ENCODE measurements at regions not wholly inside any gene's neighbourhood (a gene's known extent, or its start where the extent isn't known, plus 50 kb on each side); places are given as distances from the start of the nearest gene placed in this dataset.

DNA sequence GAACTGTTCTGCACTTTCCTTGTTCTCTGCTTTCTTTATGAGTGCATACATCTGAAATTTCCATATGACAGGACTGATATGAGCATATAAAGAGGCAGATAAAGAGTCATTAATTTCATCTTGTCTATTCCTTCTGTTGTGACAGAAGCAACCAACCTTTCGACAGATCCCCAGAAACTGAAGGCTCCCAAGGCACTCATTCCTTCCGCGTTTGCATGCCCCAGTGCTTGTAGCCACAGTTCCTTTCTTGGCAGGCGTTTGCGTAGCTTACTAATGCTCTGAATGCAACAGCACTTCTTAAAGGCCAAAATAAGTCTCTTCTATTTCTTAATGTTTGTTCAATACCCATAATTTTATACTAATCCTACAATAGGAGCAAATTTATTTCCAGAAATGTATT lies 94.0 kb upstream of the TBL1X start:
- Histone ChIP-seq H3K9me1 (ENCODE audit: control insufficient read depth, extremely low read depth, insufficient read depth, low read length) (no peaks in the 10 kb centered on the region), H3K4me3 (ENCODE audit: control insufficient read depth in 2 of 3, extremely low read depth in 1 of 3, insufficient read depth in 2 of 3, low read depth in 1 of 3, low read length in 3 of 3) (no peak overlapping the region), H3K79me2 (ENCODE audit: control insufficient read depth, insufficient read depth, low read length) (no peaks in the 10 kb centered on the region), H2AFZ (ENCODE audit: control insufficient read depth, low read length) (no peak overlapping the region), H3K27ac (ENCODE audit: control insufficient read depth, insufficient read depth, low read length) (no peak overlapping the region), H4K20me1 (ENCODE audit: control insufficient read depth, extremely low read depth, insufficient read depth, low read length) (no peaks in the 10 kb centered on the region), H3K9me3 (ENCODE audit: control insufficient read depth, low read depth, low read length) (no peaks in the 10 kb centered on the region), H3K36me3 (ENCODE audit: control insufficient read depth in 2 of 2, extremely low read depth in 1 of 2, insufficient read depth in 2 of 2, low read length in 2 of 2) (no peaks in the 10 kb centered on the region), H3K9ac (ENCODE audit: control insufficient read depth, extremely low read depth, insufficient read depth, low read length) (no peak overlapping the region), H3K4me1 (ENCODE audit: control insufficient read depth, extremely low read depth, insufficient read depth, low read length) (no peaks in the 10 kb centered on the region), H3K4me2 (ENCODE audit: control insufficient read depth, extremely low read depth, insufficient read depth, low read depth, low read length) (no peak overlapping the region), H3K27me3 (ENCODE audit: control insufficient read depth, extremely low read depth, insufficient read depth, low read length) (peaks cover 2% of the 10 kb centered on the region)
- TF ChIP-seq EZH2 (IDR thresholded peaks at IDR 0.05; ENCODE audit: low read length) (no peak), CTCF (optimal IDR thresholded peaks at IDR 0.05 in 1 of 3, IDR thresholded peaks at IDR 0.05 in 1 of 3, conservative IDR thresholded peaks at IDR 0.05 in 1 of 3; ENCODE audit: extremely low read depth in 1 of 3, insufficient read depth in 2 of 3, low read length in 3 of 3) (no peak)
- dilution Hi-C loops (cut with MboI; ENCODE audit: extremely low pct_ligation_motif_present, low sequenced_read_pairs) = no loop called here
- FAIRE-seq = no peak
- DNase-seq (ENCODE audit: low read depth, low spot score) = no peak

DNA sequence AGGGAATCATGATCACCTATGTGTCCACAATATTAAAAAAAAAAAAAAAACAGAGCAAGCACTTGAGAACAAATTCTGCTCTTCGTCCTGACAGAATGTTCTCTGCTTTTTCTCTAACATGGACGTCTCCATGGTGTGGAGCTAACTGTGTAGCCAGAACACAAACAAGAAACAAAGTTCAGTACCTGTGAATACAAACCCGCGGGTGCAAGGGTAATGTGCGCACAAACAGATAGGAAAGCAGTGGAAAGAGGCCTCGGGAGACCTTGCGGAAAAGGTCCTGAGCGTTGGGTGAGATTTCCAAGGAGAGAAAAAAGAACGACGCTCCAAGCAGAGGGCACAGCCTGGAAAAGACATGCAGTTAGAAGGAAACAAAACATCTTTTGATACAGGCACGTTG lies 92.0 kb upstream of the TBL1X start:
- no peaks in the 10 kb centered on the region for H3K4me1 ChIP-seq (ENCODE audit: control insufficient read depth, extremely low read depth, insufficient read depth, low read length)
- TF ChIP-seq EZH2 (IDR thresholded peaks at IDR 0.05; ENCODE audit: low read length) (no peak), CTCF (optimal IDR thresholded peaks at IDR 0.05 in 1 of 3, IDR thresholded peaks at IDR 0.05 in 1 of 3, conservative IDR thresholded peaks at IDR 0.05 in 1 of 3; ENCODE audit: extremely low read depth in 1 of 3, insufficient read depth in 2 of 3, low read length in 3 of 3) (no peak)
- H4K20me1 ChIP-seq (ENCODE audit: control insufficient read depth, extremely low read depth, insufficient read depth, low read length) = no peaks in the 10 kb centered on the region
- no peak overlapping the region for H3K4me2 ChIP-seq (ENCODE audit: control insufficient read depth, extremely low read depth, insufficient read depth, low read depth, low read length)
- H2AFZ ChIP-seq (ENCODE audit: control insufficient read depth, low read length) = no peak overlapping the region
- DNase-seq (ENCODE audit: low read depth, low spot score) (no peak), FAIRE-seq (no peak)
- no peaks in the 10 kb centered on the region for H3K9me3 ChIP-seq (ENCODE audit: control insufficient read depth, low read depth, low read length)
- H3K79me2 ChIP-seq (ENCODE audit: control insufficient read depth, insufficient read depth, low read length) = no peaks in the 10 kb centered on the region
- H3K36me3 ChIP-seq (ENCODE audit: control insufficient read depth in 2 of 2, extremely low read depth in 1 of 2, insufficient read depth in 2 of 2, low read length in 2 of 2) = no peaks in the 10 kb centered on the region
- H3K9ac ChIP-seq (ENCODE audit: control insufficient read depth, extremely low read depth, insufficient read depth, low read length) = no peak overlapping the region
- peaks cover 2% of the 10 kb centered on the region for H3K27me3 ChIP-seq (ENCODE audit: control insufficient read depth, extremely low read depth, insufficient read depth, low read length)
- no peak overlapping the region for H3K4me3 ChIP-seq (ENCODE audit: control insufficient read depth in 2 of 3, extremely low read depth in 1 of 3, insufficient read depth in 2 of 3, low read depth in 1 of 3, low read length in 3 of 3)
- no peak overlapping the region for H3K27ac ChIP-seq (ENCODE audit: control insufficient read depth, insufficient read depth, low read length)
- H3K9me1 ChIP-seq (ENCODE audit: control insufficient read depth, extremely low read depth, insufficient read depth, low read length) = no peaks in the 10 kb centered on the region
- dilution Hi-C loops (cut with MboI; ENCODE audit: extremely low pct_ligation_motif_present, low sequenced_read_pairs) = no loop called here

Data from keratinocyte (primary cell).